IMR-90 (cell line): ENCODE measurements at regions not wholly inside any gene's neighbourhood (a gene's known extent, or its start where the extent isn't known, plus 50 kb on each side); places are given as distances from the start of the nearest gene placed in this dataset.
A peak's percentile ranks its signal among the peaks of the same experiment; 100 is the strongest.

Source experiments
- ATAC-seq: fragments of 200-7000 bp; cut with Tn5 transposase; 2 replicates; pipeline ENCODE4 v1.9.1; 2020; ENCODE audit warnings: low read depth, mild to moderate bottlenecking, moderate library complexity
- BruUV-seq: library from RNA; stranded (reverse); fragments of 400-500 nt; replicated peaks from 2 replicates; lab custom pipeline; 2021; lab: Mats Ljungman, UMichigan
- CTCF ChIA-PET: fragments of 300-600 bp; formaldehyde crosslinking; extraction: SDS; loops from one replicate; lab custom pipeline; 2021; ENCODE audit warnings: antibody characterized with exemption; lab: Yijun Ruan, JAX
- POLR2A ChIA-PET: fragments of 300-600 bp; sonication (Branson Sonifier 250); formaldehyde crosslinking; loops from one replicate; lab custom pipeline; 2022; ENCODE audit warnings: antibody characterized with exemption; ENCODE audit not compliant: unreplicated experiment; lab: Charles Lee
- DNase-seq: peaks from one replicate; pipeline ENCODE4 v3.0.0; 2013
- H2AFZ ChIP-seq: replicated peaks from 2 replicates; pipeline ENCODE3; 2013; ENCODE audit warnings: low read length, mild to moderate bottlenecking; ENCODE audit not compliant: poor library complexity
- H2AK5ac ChIP-seq: 2 replicates; pipeline ENCODE4 v1.6.1; 2013; ENCODE audit warnings: low read depth, low read length, inconsistent platforms
- H2AK9ac ChIP-seq: replicated peaks from 2 replicates; pipeline ENCODE3; 2013; ENCODE audit warnings: mild to moderate bottlenecking, low read depth, low read length, moderate library complexity; ENCODE audit not compliant: poor library complexity
- H2BK120ac ChIP-seq: 2 replicates; pipeline ENCODE4 v1.6.1; 2013; ENCODE audit warnings: low read depth, low read length, inconsistent platforms
- H2BK15ac ChIP-seq: 3 replicates; pipeline ENCODE4 v1.6.1; 2013; ENCODE audit warnings: low read depth, low read length, inconsistent platforms
- H2BK20ac ChIP-seq: 2 replicates; pipeline ENCODE4 v1.6.1; 2013; ENCODE audit warnings: low read depth, mild to moderate bottlenecking, inconsistent platforms, low read length, moderate library complexity
- H2BK5ac ChIP-seq: 2 replicates; pipeline ENCODE4 v1.6.1; 2013; ENCODE audit warnings: mild to moderate bottlenecking, low read depth, low read length, inconsistent platforms; ENCODE audit not compliant: poor library complexity, severe bottlenecking
- H3K14ac ChIP-seq: replicated peaks from 2 replicates; pipeline ENCODE4 v1.6.1; 2013; ENCODE audit warnings: low read depth, low read length, inconsistent platforms
- H3K18ac ChIP-seq: 2 replicates; pipeline ENCODE4 v1.6.1; 2013; ENCODE audit warnings: low read depth, low read length, control low read depth
- H3K23ac ChIP-seq: 2 replicates; pipeline ENCODE4 v1.6.1; 2013; ENCODE audit warnings: low read depth, low read length, inconsistent platforms
- H3K27ac ChIP-seq: 2 replicates; pipeline ENCODE4 v1.5.1; 2013; ENCODE audit warnings: mild to moderate bottlenecking, control low read depth, low read length; ENCODE audit not compliant: insufficient read depth
- H3K27me3 ChIP-seq: 2 replicates; pipeline ENCODE4 v1.6.1; 2013; ENCODE audit warnings: low read length; ENCODE audit not compliant: control insufficient read depth, insufficient read depth
- H3K36me3 ChIP-seq: 2 replicates; pipeline ENCODE4 v1.6.1; 2013; ENCODE audit warnings: low read length, mixed read lengths; ENCODE audit not compliant: control insufficient read depth, insufficient read depth
- H3K4ac ChIP-seq: 2 replicates; pipeline ENCODE4 v1.6.1; 2013; ENCODE audit warnings: low read depth, low read length, inconsistent platforms
- H3K4me1 ChIP-seq: 2 replicates; pipeline ENCODE4 v1.6.1; 2013; ENCODE audit warnings: low read length, mixed read lengths; ENCODE audit not compliant: control insufficient read depth, insufficient read depth
- H3K4me2 ChIP-seq: 2 replicates; pipeline ENCODE4 v1.6.1; 2013; ENCODE audit warnings: low read depth, mild to moderate bottlenecking, control low read depth, low read length, moderate library complexity
- H3K4me3 ChIP-seq: 2 replicates; pipeline ENCODE4 v1.5.1; 2013; ENCODE audit warnings: low read depth, mild to moderate bottlenecking, control low read depth, low read length, moderate library complexity; ENCODE audit not compliant: insufficient read depth
- H3K56ac ChIP-seq: 2 replicates; pipeline ENCODE4 v1.6.1; 2013; ENCODE audit warnings: low read length, inconsistent platforms; ENCODE audit not compliant: insufficient read depth; ENCODE audit errors: extremely low read depth
- H3K79me1 ChIP-seq, 2 experiments: 2 replicates each; pipeline ENCODE4 v1.6.1; 2013; ENCODE audit warnings: low read length in 2 of 2, inconsistent platforms in 1 of 2, low read depth in 1 of 2
- H3K9ac ChIP-seq: 2 replicates; pipeline ENCODE4 v1.6.1; 2013; ENCODE audit warnings: low read depth, low read length, control low read depth
- H3K9me1 ChIP-seq: 2 replicates; pipeline ENCODE4 v1.6.1; 2013; ENCODE audit warnings: low read length, inconsistent platforms; ENCODE audit not compliant: insufficient read depth
- H3K9me3 ChIP-seq: 2 replicates; pipeline ENCODE4 v1.6.1; 2013; ENCODE audit warnings: low read length; ENCODE audit not compliant: control insufficient read depth, insufficient read depth
- H4K20me1 ChIP-seq: 2 replicates; pipeline ENCODE4 v1.6.1; 2013; ENCODE audit warnings: low read length, inconsistent platforms; ENCODE audit not compliant: insufficient read depth
- H4K5ac ChIP-seq: 2 replicates; pipeline ENCODE4 v1.6.1; 2013; ENCODE audit warnings: mild to moderate bottlenecking, low read depth, low read length, control low read depth
- H4K8ac ChIP-seq, 2 experiments: 2 replicates each; pipeline ENCODE4 v1.6.1; 2013; ENCODE audit warnings: low read depth in 2 of 2, low read length in 2 of 2, control low read depth in 1 of 2, inconsistent platforms in 1 of 2
- H4K91ac ChIP-seq: 2 replicates; pipeline ENCODE4 v1.6.1; 2013; ENCODE audit warnings: low read depth, low read length, inconsistent platforms; ENCODE audit not compliant: insufficient read depth
- BHLHE40 ChIP-seq: fragments of 150-350 bp; IDR thresholded peaks from 2 replicates; pipeline ENCODE4 v1.6.1; 2016; ENCODE audit warnings: mild to moderate bottlenecking, low read depth, low read length
- CEBPB ChIP-seq: IDR thresholded peaks from 2 replicates; pipeline ENCODE4 v1.6.1; 2012; ENCODE audit warnings: low read depth, low read length, improper control_type of control experiment
- CHD1 ChIP-seq: IDR thresholded peaks from 2 replicates; pipeline ENCODE4 v1.6.1; 2012; ENCODE audit warnings: low read depth, low read length, improper control_type of control experiment
- CTCF ChIP-seq: conservative IDR thresholded peaks from 2 replicates; pipeline ENCODE4 v1.5.1; 2012; ENCODE audit warnings: mild to moderate bottlenecking, low read depth, low read length, improper control_type of control experiment
- ELK1 ChIP-seq: fragments of 150-350 bp; IDR thresholded peaks from 2 replicates; pipeline ENCODE4 v1.6.1; 2016; ENCODE audit warnings: low read depth, mild to moderate bottlenecking, low read length, moderate library complexity, borderline replicate concordance
- FOS ChIP-seq: fragments of 150-350 bp; IDR thresholded peaks from 2 replicates; pipeline ENCODE4 v1.6.1; 2016; ENCODE audit warnings: low read depth, low read length
- MAFK ChIP-seq: IDR thresholded peaks from 2 replicates; pipeline ENCODE4 v1.6.1; 2012; ENCODE audit warnings: low read depth, low read length, improper control_type of control experiment
- MAZ ChIP-seq: IDR thresholded peaks from 2 replicates; pipeline ENCODE4 v1.6.1; 2012; ENCODE audit warnings: low read depth, mild to moderate bottlenecking, low read length, improper control_type of control experiment, moderate library complexity, borderline replicate concordance
- MXI1 ChIP-seq: IDR thresholded peaks from 2 replicates; pipeline ENCODE4 v1.6.1; 2012; ENCODE audit warnings: low read depth, mild to moderate bottlenecking, low read length, moderate library complexity, borderline replicate concordance
- NFE2L2 ChIP-seq: fragments of 150-350 bp; IDR thresholded peaks from 2 replicates; pipeline ENCODE4 v1.6.1; 2016; ENCODE audit warnings: low read depth, mild to moderate bottlenecking, low read length
- POLR2A ChIP-seq: IDR thresholded peaks from 2 replicates; pipeline ENCODE4 v1.6.1; 2012; ENCODE audit warnings: mild to moderate bottlenecking, low read depth, low read length
- RAD21 ChIP-seq: IDR thresholded peaks from 2 replicates; pipeline ENCODE4 v1.6.1; 2012; ENCODE audit warnings: low read length, improper control_type of control experiment
- RCOR1 ChIP-seq: IDR thresholded peaks from 2 replicates; pipeline ENCODE4 v1.6.1; 2012; ENCODE audit warnings: mild to moderate bottlenecking, low read length, improper control_type of control experiment; ENCODE audit not compliant: insufficient replicate concordance
- RFX5 ChIP-seq: IDR thresholded peaks from 2 replicates; pipeline ENCODE4 v1.8.0; 2012; ENCODE audit warnings: low read depth, mild to moderate bottlenecking, low read length, moderate library complexity
- SMC3 ChIP-seq: fragments of 150-350 bp; IDR thresholded peaks from 2 replicates; pipeline ENCODE4 v1.6.1; 2016; ENCODE audit warnings: low read depth, mild to moderate bottlenecking, antibody characterized with exemption, low read length, moderate library complexity
- USF2 ChIP-seq: fragments of 150-350 bp; IDR thresholded peaks from 2 replicates; pipeline ENCODE4 v1.6.1; 2017; ENCODE audit warnings: mild to moderate bottlenecking, antibody characterized with exemption, low read length, low read depth
- dilution Hi-C: fragments of 300-500 bp; cut with HindIII; formaldehyde crosslinking; loops from one replicate; pipeline ENCODE4 v1.14.3; 2018; ENCODE audit warnings: low sequenced_read_pairs; ENCODE audit not compliant: unreplicated experiment
- in situ Hi-C: fragments of 300-500 bp; cut with MboI; formaldehyde crosslinking; loops from 3 replicates; pipeline ENCODE4 v1.14.3; 2019; ENCODE audit warnings: low sequenced_read_pairs, inconsistent platforms, mixed read lengths
- intact Hi-C: fragments of 100-400 bp; cut with micrococcal nuclease; formaldehyde crosslinking; loops from 2 replicates; pipeline ENCODE4 v1.10.0; 2022

- H2AFZ ChIP-seq: no peak overlapping the region
- peak overlapping the region; percentile 95; the same call in 1 of the 2 replicates for H3K18ac ChIP-seq
- dilution Hi-C loops (no loop called here), intact Hi-C loops (loop anchor here (5.0 kb wide), 1 partner anchor 1041 kb away; the partner anchor contains the start of gene BDNF), in situ Hi-C loops (no loop called here)
- DNase-seq: peak; percentile 69
- peak overlapping the region; percentile 50 for H3K23ac ChIP-seq
- no peaks in the 10 kb centered on the region for H3K36me3 ChIP-seq
- no peaks in the 10 kb centered on the region; a peak in 1 of 4 replicates for H3K79me1 ChIP-seq
- peak overlapping the region; percentile 24; the same call in 1 of the 2 replicates for H3K9ac ChIP-seq
- peak overlapping the region; percentile 53 for H3K56ac ChIP-seq
- peak overlapping the region; percentile 89 for H2BK120ac ChIP-seq
- TF ChIP-seq CTCF (no peak), ELK1 (no peak), MAFK (no peak), POLR2A (no peak), BHLHE40 (no peak), RAD21 (no peak), NFE2L2 (no peak), RFX5 (no peak), MXI1 (no peak), USF2 (no peak), FOS (no peak), CHD1 (no peak), RCOR1 (no peak), MAZ (no peak), SMC3 (no peak), CEBPB (no peak)
- H3K4me3 ChIP-seq: no peak overlapping the region
- no peaks in the 10 kb centered on the region for H3K9me3 ChIP-seq
- peak overlapping the region; percentile 99; the same call in 1 of the 2 replicates for H4K5ac ChIP-seq
- H2BK20ac ChIP-seq: peak overlapping the region; percentile 98
- H3K27me3 ChIP-seq: no peaks in the 10 kb centered on the region
- peak overlapping the region; percentile 88 for H4K91ac ChIP-seq
- H2AK5ac ChIP-seq: peak overlapping the region; percentile 11; the same call in 1 of the 2 replicates
- peak overlapping the region; percentile 67 to 82 for H4K8ac ChIP-seq
- peak; percentile 83 for ATAC-seq
- peak overlapping the region; percentile 75 for H3K4ac ChIP-seq
- CTCF ChIA-PET: no interaction called here
- no peaks in the 10 kb centered on the region; the same call in 1 of the 2 replicates for H3K9me1 ChIP-seq
- BruUV-seq: TSS peak; percentile 33
- peak overlapping the region; percentile 46; the same call in 1 of the 2 replicates for H3K4me2 ChIP-seq
- H3K27ac ChIP-seq: peak overlapping the region; percentile 81
- H2BK5ac ChIP-seq: peak overlapping the region; percentile 98
- no peaks in the 10 kb centered on the region for H4K20me1 ChIP-seq
- H3K14ac ChIP-seq: peak overlapping the region; percentile 75
- no peak overlapping the region for H2AK9ac ChIP-seq
- peak overlapping the region; percentile 67 for H2BK15ac ChIP-seq
- POLR2A ChIA-PET: no interaction called here
- H3K4me1 ChIP-seq: peaks cover 14% of the 10 kb centered on the region
Measured at GRCh38 chr11:28743061-28743550, 634.9 kb downstream of the METTL15 start.
